ENCODE measurements at regions not wholly inside any gene's neighbourhood (a gene's known extent, or its start where the extent isn't known, plus 50 kb on each side); places are given as distances from the start of the nearest gene placed in this dataset.

GRCh38 chr9:24391095-24391494 is 154.6 kb downstream of the IZUMO3 start:
- no peak for TF ChIP-seq CTCF (optimal IDR thresholded peaks at IDR 0.05 in 1 of 3, IDR thresholded peaks at IDR 0.05 in 1 of 3, conservative IDR thresholded peaks at IDR 0.05 in 1 of 3; ENCODE audit: extremely low read depth in 1 of 3, insufficient read depth in 2 of 3, low read length in 3 of 3)
- no peak for TF ChIP-seq EZH2 (IDR thresholded peaks at IDR 0.05; ENCODE audit: low read length)
- Histone ChIP-seq H3K27ac (ENCODE audit: control insufficient read depth, insufficient read depth, low read length) (no peak overlapping the region), H2AFZ (ENCODE audit: control insufficient read depth, low read length) (no peak overlapping the region), H3K9me3 (ENCODE audit: control insufficient read depth, low read depth, low read length) (peaks cover 3% of the 10 kb centered on the region), H3K4me1 (ENCODE audit: control insufficient read depth, extremely low read depth, insufficient read depth, low read length) (no peaks in the 10 kb centered on the region), H4K20me1 (ENCODE audit: control insufficient read depth, extremely low read depth, insufficient read depth, low read length) (no peaks in the 10 kb centered on the region), H3K27me3 (ENCODE audit: control insufficient read depth, extremely low read depth, insufficient read depth, low read length) (no peaks in the 10 kb centered on the region), H3K9me1 (ENCODE audit: control insufficient read depth, extremely low read depth, insufficient read depth, low read length) (no peaks in the 10 kb centered on the region), H3K4me2 (ENCODE audit: control insufficient read depth, extremely low read depth, insufficient read depth, low read depth, low read length) (no peak overlapping the region), H3K9ac (ENCODE audit: control insufficient read depth, extremely low read depth, insufficient read depth, low read length) (no peak overlapping the region), H3K79me2 (ENCODE audit: control insufficient read depth, insufficient read depth, low read length) (no peaks in the 10 kb centered on the region), H3K36me3 (ENCODE audit: control insufficient read depth in 2 of 2, extremely low read depth in 1 of 2, insufficient read depth in 2 of 2, low read length in 2 of 2) (no peaks in the 10 kb centered on the region), H3K4me3 (ENCODE audit: control insufficient read depth in 2 of 3, extremely low read depth in 1 of 3, insufficient read depth in 2 of 3, low read depth in 1 of 3, low read length in 3 of 3) (no peak overlapping the region)
- FAIRE-seq = no peak
- dilution Hi-C loops (cut with MboI; ENCODE audit: extremely low pct_ligation_motif_present, low sequenced_read_pairs) = no loop called here
- DNase-seq (ENCODE audit: low read depth, low spot score) = no peak

- H3K4me3 ChIP-seq (ENCODE audit: control insufficient read depth in 2 of 3, extremely low read depth in 1 of 3, insufficient read depth in 2 of 3, low read depth in 1 of 3, low read length in 3 of 3) = no peak overlapping the region
- no peaks in the 10 kb centered on the region for H3K36me3 ChIP-seq (ENCODE audit: control insufficient read depth in 2 of 2, extremely low read depth in 1 of 2, insufficient read depth in 2 of 2, low read length in 2 of 2)
- no peaks in the 10 kb centered on the region for H3K9me3 ChIP-seq (ENCODE audit: control insufficient read depth, low read depth, low read length)
- dilution Hi-C loops (cut with MboI; ENCODE audit: extremely low pct_ligation_motif_present, low sequenced_read_pairs) = no loop called here
- H2AFZ ChIP-seq (ENCODE audit: control insufficient read depth, low read length) = no peak overlapping the region
- no peak for TF ChIP-seq CTCF (optimal IDR thresholded peaks at IDR 0.05 in 1 of 3, IDR thresholded peaks at IDR 0.05 in 1 of 3, conservative IDR thresholded peaks at IDR 0.05 in 1 of 3; ENCODE audit: extremely low read depth in 1 of 3, insufficient read depth in 2 of 3, low read length in 3 of 3)
- TF ChIP-seq EZH2 (IDR thresholded peaks at IDR 0.05; ENCODE audit: low read length) = no peak
- H3K27ac ChIP-seq (ENCODE audit: control insufficient read depth, insufficient read depth, low read length) = no peak overlapping the region
- no peaks in the 10 kb centered on the region for H3K4me1 ChIP-seq (ENCODE audit: control insufficient read depth, extremely low read depth, insufficient read depth, low read length)
- no peaks in the 10 kb centered on the region for H3K79me2 ChIP-seq (ENCODE audit: control insufficient read depth, insufficient read depth, low read length)
- no peaks in the 10 kb centered on the region for H4K20me1 ChIP-seq (ENCODE audit: control insufficient read depth, extremely low read depth, insufficient read depth, low read length)
- no peak overlapping the region for H3K4me2 ChIP-seq (ENCODE audit: control insufficient read depth, extremely low read depth, insufficient read depth, low read depth, low read length)
- H3K9ac ChIP-seq (ENCODE audit: control insufficient read depth, extremely low read depth, insufficient read depth, low read length) = no peak overlapping the region
- no peak for FAIRE-seq
- no peaks in the 10 kb centered on the region for H3K9me1 ChIP-seq (ENCODE audit: control insufficient read depth, extremely low read depth, insufficient read depth, low read length)
- H3K27me3 ChIP-seq (ENCODE audit: control insufficient read depth, extremely low read depth, insufficient read depth, low read length) = no peaks in the 10 kb centered on the region
- no peak for DNase-seq (ENCODE audit: low read depth, low spot score)
Observed at GRCh38 chr9:24385077-24385476, 160.6 kb downstream of the IZUMO3 start.
